H1 (cell line): ENCODE measurements at regions not wholly inside any gene's neighbourhood (a gene's known extent, or its start where the extent isn't known, plus 50 kb on each side); places are given as distances from the start of the nearest gene placed in this dataset.

Experiments used
- CTCF ChIA-PET: fragments of 300-600 bp; sonication (Branson Sonifier 250); formaldehyde crosslinking; loops from one replicate; lab custom pipeline; 2021; ENCODE audit not compliant: partially characterized antibody; lab: Charles Lee
- POLR2A ChIA-PET: fragments of 300-600 bp; sonication (Branson Sonifier 250); formaldehyde crosslinking; loops from one replicate; lab custom pipeline; 2021; ENCODE audit warnings: inconsistent platforms; ENCODE audit not compliant: partially characterized antibody; lab: Charles Lee
- DNase-seq, 2 experiments: peaks; one replicate each; pipeline versions ENCODE4 v3.0.0 to v3.0.0-alpha.2; 2010 to 2022; ENCODE audit warnings: low spot score in 2 of 2, low read depth in 1 of 2, mixed read lengths in 1 of 2
- FAIRE-seq: peaks from 2 replicates; lab custom pipeline; 2011; peaks lifted over from hg19 to GRCh38; lab: Jason Lieb, UNC
- H2AFZ ChIP-seq: 2 replicates; pipeline ENCODE4 v1.8.1; 2012; ENCODE audit warnings: low read length, inconsistent platforms
- H2AK5ac ChIP-seq: 2 replicates; pipeline ENCODE4 v1.6.1; 2013; ENCODE audit warnings: low read depth, low read length
- H2BK120ac ChIP-seq: replicated peaks from 2 replicates; pipeline ENCODE3; 2013; ENCODE audit warnings: low read depth, low read length, inconsistent platforms
- H2BK12ac ChIP-seq: 2 replicates; pipeline ENCODE4 v1.6.1; 2013; ENCODE audit warnings: low read depth, low read length
- H2BK15ac ChIP-seq: 2 replicates; pipeline ENCODE4 v1.6.1; 2013; ENCODE audit warnings: low read length
- H2BK20ac ChIP-seq: 2 replicates; pipeline ENCODE4 v1.6.1; 2013; ENCODE audit warnings: low read length
- H2BK5ac ChIP-seq: 2 replicates; pipeline ENCODE4 v1.6.1; 2013; ENCODE audit warnings: low read depth, low read length
- H3K14ac ChIP-seq: 2 replicates; pipeline ENCODE4 v1.6.1; 2013; ENCODE audit warnings: inconsistent platforms; ENCODE audit not compliant: insufficient read length
- H3K18ac ChIP-seq: 2 replicates; pipeline ENCODE4 v1.6.1; 2013; ENCODE audit warnings: low read length; ENCODE audit errors: extremely low read depth
- H3K23ac ChIP-seq: 2 replicates; pipeline ENCODE4 v1.6.1; 2013; ENCODE audit warnings: inconsistent platforms; ENCODE audit not compliant: insufficient read length
- H3K23me2 ChIP-seq: 2 replicates; pipeline ENCODE4 v1.6.1; 2013; ENCODE audit warnings: low read depth, low read length
- H3K27ac ChIP-seq: 2 replicates; pipeline ENCODE4 v1.6.1; 2011; ENCODE audit warnings: low read depth, low read length, inconsistent platforms
- H3K27me3 ChIP-seq, 4 experiments: replicated peaks in 1 of 4; 1 replicate in 1 of 4; 2 replicates in 3 of 4; pipeline versions ENCODE4 v1.6.1 to v1.8.1; 2011 to 2013; ENCODE audit warnings: low read length in 3 of 4, mild to moderate bottlenecking in 3 of 4, inconsistent platforms in 2 of 4, mixed read lengths in 2 of 4, moderate library complexity in 1 of 4; ENCODE audit not compliant: control insufficient read depth in 3 of 4, insufficient read depth in 3 of 4; ENCODE audit errors: extremely low read depth in 1 of 4
- H3K36me3 ChIP-seq, 4 experiments: 2 replicates each; pipeline versions ENCODE4 v1.6.1 to v1.8.1; 2011 to 2013; ENCODE audit warnings: mild to moderate bottlenecking in 4 of 4, low read length in 3 of 4, moderate library complexity in 2 of 4, control low read depth in 1 of 4, inconsistent platforms in 1 of 4; ENCODE audit not compliant: insufficient read depth in 4 of 4, control insufficient read depth in 2 of 4
- H3K4ac ChIP-seq: replicated peaks from 2 replicates; pipeline ENCODE3; 2013; ENCODE audit warnings: low read length, low read depth, mixed read lengths, inconsistent platforms; ENCODE audit not compliant: insufficient read length
- H3K4me1 ChIP-seq, 4 experiments: replicated peaks in 1 of 4; 1 replicate in 1 of 4; 2 replicates in 3 of 4; pipeline versions ENCODE4 v1.6.1 to v1.8.1; 2011 to 2013; ENCODE audit warnings: low read length in 3 of 4, inconsistent platforms in 2 of 4, mixed read lengths in 1 of 4; ENCODE audit not compliant: insufficient read depth in 4 of 4, control insufficient read depth in 3 of 4
- H3K4me2 ChIP-seq, 2 experiments: 2 replicates each; pipeline versions ENCODE4 v1.6.1 to v1.8.1; 2011 to 2013; ENCODE audit warnings: low read depth in 2 of 2, low read length in 2 of 2, control low read depth in 1 of 2, inconsistent platforms in 1 of 2, mild to moderate bottlenecking in 1 of 2; ENCODE audit not compliant: insufficient read depth in 1 of 2
- H3K4me3 ChIP-seq, 4 experiments: fragments of 200-600, 300-600 bp in 1 of 4; sonication (generic), shearing (Covaris generic), sonication (Bioruptor Twin) in 1 of 4; 2 replicates each; pipeline versions ENCODE4 v1.5.1 to v1.8.1; 2011 to 2016; ENCODE audit warnings: low read length in 4 of 4, low read depth in 3 of 4, control low read depth in 2 of 4, inconsistent platforms in 2 of 4, mild to moderate bottlenecking in 2 of 4, mixed read lengths in 1 of 4, moderate library complexity in 1 of 4; ENCODE audit not compliant: insufficient read depth in 2 of 4; ENCODE audit errors: extremely low read depth in 1 of 4
- H3K56ac ChIP-seq: replicated peaks from 2 replicates; pipeline ENCODE3; 2013; ENCODE audit warnings: low read depth, mild to moderate bottlenecking, mixed read lengths, low read length, inconsistent platforms; ENCODE audit not compliant: insufficient read length
- H3K79me1 ChIP-seq: 2 replicates; pipeline ENCODE4 v1.6.1; 2013; ENCODE audit warnings: low read depth, low read length, control low read depth
- H3K79me2 ChIP-seq, 2 experiments: 2 replicates each; pipeline versions ENCODE4 v1.6.1 to v1.8.1; 2012 to 2013; ENCODE audit warnings: low read length in 2 of 2, mild to moderate bottlenecking in 2 of 2, inconsistent platforms in 1 of 2; ENCODE audit not compliant: insufficient read depth in 2 of 2, control insufficient read depth in 1 of 2
- H3K9ac ChIP-seq, 4 experiments: replicated peaks in 1 of 4; 1 replicate in 1 of 4; 2 replicates in 3 of 4; pipeline versions ENCODE4 v1.6.1 to v1.8.1; 2011 to 2013; ENCODE audit warnings: low read depth in 3 of 4, low read length in 3 of 4, control low read depth in 2 of 4, mild to moderate bottlenecking in 2 of 4, moderate library complexity in 2 of 4, inconsistent platforms in 1 of 4; ENCODE audit errors: extremely low read depth in 1 of 4
- H3K9me3 ChIP-seq, 2 experiments: 2 replicates each; pipeline versions ENCODE4 v1.6.1 to v1.8.1; 2012 to 2013; ENCODE audit warnings: mild to moderate bottlenecking in 2 of 2, moderate library complexity in 2 of 2, control low read depth in 1 of 2, inconsistent platforms in 1 of 2, low read depth in 1 of 2, low read length in 1 of 2, mixed read lengths in 1 of 2; ENCODE audit not compliant: insufficient read depth in 2 of 2
- H4K20me1 ChIP-seq, 2 experiments: replicated peaks in 1 of 2; 2 replicates each; pipeline versions ENCODE3 to v1.8.1; 2011 to 2013; ENCODE audit warnings: inconsistent platforms in 2 of 2, low read length in 2 of 2, mild to moderate bottlenecking in 1 of 2; ENCODE audit not compliant: insufficient read depth in 2 of 2, control insufficient read depth in 1 of 2
- H4K5ac ChIP-seq: 2 replicates; pipeline ENCODE4 v1.6.1; 2013; ENCODE audit warnings: low read length, low read depth, mixed read lengths, inconsistent platforms; ENCODE audit not compliant: insufficient read length
- H4K8ac ChIP-seq: 2 replicates; pipeline ENCODE4 v1.8.0; 2013; ENCODE audit warnings: mild to moderate bottlenecking, moderate library complexity, low read length, inconsistent platforms; ENCODE audit not compliant: insufficient read depth; ENCODE audit errors: extremely low read depth
- H4K91ac ChIP-seq: replicated peaks from 2 replicates; pipeline ENCODE3; 2013; ENCODE audit warnings: low read length, mixed read lengths, inconsistent platforms; ENCODE audit not compliant: insufficient read length
- CBX5 ChIP-seq: fragments of 300-800, 300-1000 bp; sonication (generic); IDR thresholded peaks from 2 replicates; pipeline ENCODE4 v1.7.1; 2016; ENCODE audit warnings: antibody characterized with exemption, low read length, low read depth
- CREB1 ChIP-seq: IDR thresholded peaks from 2 replicates; pipeline ENCODE4 v1.6.1; 2012; ENCODE audit warnings: inconsistent platforms
- KDM1A ChIP-seq: fragments of 200-600, 300-600 bp; sonication (generic); IDR thresholded peaks from 2 replicates; pipeline ENCODE4 v1.7.1; 2016; ENCODE audit warnings: mild to moderate bottlenecking, low read length, borderline replicate concordance
- KDM4A ChIP-seq: IDR thresholded peaks from one replicate; pipeline ENCODE4 v1.7.1; 2012; ENCODE audit warnings: low read depth, mild to moderate bottlenecking, moderate library complexity, low read length, inconsistent platforms; ENCODE audit not compliant: severe bottlenecking
- NANOG ChIP-seq: IDR thresholded peaks from 2 replicates; pipeline ENCODE4 v1.6.1; 2011; ENCODE audit warnings: low read length, low read depth, mild to moderate bottlenecking, inconsistent platforms; ENCODE audit not compliant: insufficient read depth, poor library complexity, severe bottlenecking
- NRF1 ChIP-seq: IDR thresholded peaks from 2 replicates; pipeline ENCODE4 v1.6.1; 2011; ENCODE audit warnings: mild to moderate bottlenecking, low read depth, low read length, improper control_type of control experiment
- RNF2 ChIP-seq: fragments of 200-900, 300-1000 bp; sonication (generic); IDR thresholded peaks from 2 replicates; pipeline ENCODE4 v1.7.1; 2016; ENCODE audit warnings: borderline replicate concordance, low read depth, mild to moderate bottlenecking, antibody characterized with exemption, low read length; ENCODE audit not compliant: poor library complexity, severe bottlenecking; ENCODE audit errors: missing control alignments
- SP2 ChIP-seq: IDR thresholded peaks from 2 replicates; pipeline ENCODE4 v1.6.1; 2012; ENCODE audit warnings: mild to moderate bottlenecking, low read length, inconsistent platforms
- TCF12 ChIP-seq: IDR thresholded peaks from 2 replicates; pipeline ENCODE4 v1.6.1; 2011; ENCODE audit warnings: low read depth, mild to moderate bottlenecking, low read length
- YY1 ChIP-seq: IDR thresholded peaks from 2 replicates; pipeline ENCODE4 v1.6.1; 2011; ENCODE audit warnings: low read depth, mild to moderate bottlenecking, low read length
- WGBS, 2 experiments: shearing (Covaris generic) in 1 of 2; methylation state at CpG; one replicate each; pipeline versions ENCODE4 v1.1.6 to v1.1.7; 2013 to 2015; ENCODE audit warnings: low lambda C conversion rate in 2 of 2, mixed read lengths in 2 of 2, inconsistent platforms in 1 of 2, low coverage in 1 of 2, missing lambda C conversion rate in 1 of 2; ENCODE audit not compliant: insufficient replicate concordance in 2 of 2, insufficient coverage in 1 of 2, insufficient read length in 1 of 2; ENCODE audit errors: extremely low coverage in 1 of 2, missing lambda C conversion rate in 1 of 2; 5-methylcytosine and 5-hydroxymethylcytosine counted together
- TF ChIP-seq, protein P1 (sequence below): IDR thresholded peaks from 2 replicates; pipeline ENCODE4 v1.6.1; 2012; ENCODE audit warnings: low read length, inconsistent platforms
- TF ChIP-seq, protein P2 (sequence below): IDR thresholded peaks from 2 replicates; pipeline ENCODE4 v1.6.1; 2011; ENCODE audit warnings: low read depth, mild to moderate bottlenecking, low read length; ENCODE audit not compliant: insufficient read depth

DNA sequence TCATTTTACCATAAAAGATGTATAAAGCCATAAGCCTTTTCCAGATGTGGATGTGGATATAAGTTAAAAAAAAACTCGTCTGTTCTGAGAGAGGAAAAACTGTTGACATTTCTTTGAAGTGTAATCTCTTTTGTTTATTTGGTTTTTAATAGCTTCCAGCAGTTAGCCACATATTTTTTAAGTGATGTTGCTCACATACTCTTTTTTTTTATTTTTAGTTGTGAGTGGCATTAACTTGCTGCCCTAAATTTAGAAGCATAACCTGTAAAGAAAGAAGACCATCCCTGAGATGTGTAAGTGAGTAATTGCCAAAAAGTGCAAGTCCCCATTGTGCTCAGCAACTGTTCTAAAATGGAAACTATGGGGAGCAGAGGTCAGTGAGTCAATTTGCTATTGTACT lies 415.9 kb upstream of the MDFIC2 start:
- Histone ChIP-seq H3K56ac (no peak overlapping the region), H2BK5ac (no peak overlapping the region), H3K4me1 (peaks cover 0 to 4% (median 1%) of the 10 kb centered on the region in 4 experiments; a peak in 3 of 7 replicates), H3K9me3 (no peaks in the 10 kb centered on the region), H2BK15ac (no peak overlapping the region), H2AK5ac (no peak overlapping the region), H3K4me3 (no peak overlapping the region), H3K4ac (no peak overlapping the region), H3K18ac (no peak overlapping the region), H4K5ac (no peak overlapping the region), H4K8ac (no peak overlapping the region), H2BK12ac (no peak overlapping the region), H2BK20ac (no peak overlapping the region), H3K23ac (no peak overlapping the region), H2AFZ (no peak overlapping the region), H3K14ac (no peak overlapping the region), H3K36me3 (no peaks in the 10 kb centered on the region), H4K91ac (no peak overlapping the region), H3K23me2 (no peaks in the 10 kb centered on the region), H3K79me2 (no peaks in the 10 kb centered on the region), H3K4me2 (no peak overlapping the region), H2BK120ac (no peak overlapping the region), H4K20me1 (no peaks in the 10 kb centered on the region), H3K27ac (no peak overlapping the region), H3K9ac (no peak overlapping the region), H3K79me1 (no peaks in the 10 kb centered on the region), H3K27me3 (no peaks in the 10 kb centered on the region)
- 68% methylated on average over 1 of the region's 1 CpG; no CpG with 5 or more reads in 1 of the 2 experiments for WGBS, 2 experiments
- FAIRE-seq (no peak), DNase-seq (no peak)
- ChIA-PET CTCF (interaction anchor here (0.8 kb wide), 1 partner anchor 294 kb away, joined by 3 read pairs; no protein-coding TSS in a partner anchor), POLR2A (no interaction called here)
- TF ChIP-seq RNF2: no peak
- no peak for TF ChIP-seq CREB1
- TF ChIP-seq, protein P1, sequence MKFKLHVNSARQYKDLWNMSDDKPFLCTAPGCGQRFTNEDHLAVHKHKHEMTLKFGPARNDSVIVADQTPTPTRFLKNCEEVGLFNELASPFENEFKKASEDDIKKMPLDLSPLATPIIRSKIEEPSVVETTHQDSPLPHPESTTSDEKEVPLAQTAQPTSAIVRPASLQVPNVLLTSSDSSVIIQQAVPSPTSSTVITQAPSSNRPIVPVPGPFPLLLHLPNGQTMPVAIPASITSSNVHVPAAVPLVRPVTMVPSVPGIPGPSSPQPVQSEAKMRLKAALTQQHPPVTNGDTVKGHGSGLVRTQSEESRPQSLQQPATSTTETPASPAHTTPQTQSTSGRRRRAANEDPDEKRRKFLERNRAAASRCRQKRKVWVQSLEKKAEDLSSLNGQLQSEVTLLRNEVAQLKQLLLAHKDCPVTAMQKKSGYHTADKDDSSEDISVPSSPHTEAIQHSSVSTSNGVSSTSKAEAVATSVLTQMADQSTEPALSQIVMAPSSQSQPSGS: no peak
- no peak for TF ChIP-seq NRF1
- TF ChIP-seq NANOG: no peak
- TF ChIP-seq TCF12: no peak
- TF ChIP-seq SP2: no peak
- no peak for TF ChIP-seq YY1
- TF ChIP-seq KDM1A: no peak
- TF ChIP-seq CBX5: no peak
- no peak for TF ChIP-seq KDM4A
- TF ChIP-seq, protein P2, sequence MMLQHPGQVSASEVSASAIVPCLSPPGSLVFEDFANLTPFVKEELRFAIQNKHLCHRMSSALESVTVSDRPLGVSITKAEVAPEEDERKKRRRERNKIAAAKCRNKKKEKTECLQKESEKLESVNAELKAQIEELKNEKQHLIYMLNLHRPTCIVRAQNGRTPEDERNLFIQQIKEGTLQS: no peak
